ES-I3 (cell line): ENCODE measurements at regions not wholly inside any gene's neighbourhood (a gene's known extent, or its start where the extent isn't known, plus 50 kb on each side); places are given as distances from the start of the nearest gene placed in this dataset.

Experiments used
- H3K36me3 ChIP-seq: 2 replicates; pipeline ENCODE4 v1.6.1; 2013; ENCODE audit warnings: mild to moderate bottlenecking, low read length, control low read depth, moderate library complexity; ENCODE audit not compliant: insufficient read depth
- H3K4me1 ChIP-seq: 2 replicates; pipeline ENCODE4 v1.6.1; 2013; ENCODE audit warnings: mild to moderate bottlenecking, control low read depth, low read length; ENCODE audit not compliant: insufficient read depth
- H3K9ac ChIP-seq: 2 replicates; pipeline ENCODE4 v1.6.1; 2013; ENCODE audit warnings: low read depth, mild to moderate bottlenecking, low read length, moderate library complexity
- H3K9me3 ChIP-seq: 2 replicates; pipeline ENCODE4 v1.6.1; 2013; ENCODE audit warnings: mild to moderate bottlenecking, low read length, moderate library complexity; ENCODE audit not compliant: control insufficient read depth, insufficient read depth

DNA sequence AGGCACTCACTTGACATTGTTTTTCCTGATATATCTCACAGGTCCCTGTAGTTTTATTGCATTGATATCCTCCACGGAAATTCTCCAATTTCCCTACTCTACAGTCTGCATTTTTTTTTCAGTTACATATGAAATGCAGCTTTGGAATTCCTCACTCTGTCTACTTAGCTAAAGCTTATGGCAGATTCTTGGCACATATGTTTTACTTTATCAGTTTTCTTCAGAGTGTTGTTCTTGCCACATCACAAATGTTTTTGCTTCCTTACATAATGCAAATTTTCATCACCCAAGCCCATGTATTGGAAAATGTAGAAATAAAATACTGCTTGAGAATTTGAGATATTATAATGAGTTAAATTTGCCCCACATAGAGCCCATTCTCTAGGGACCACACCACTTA, 1895.1 kb downstream of the MRPL39 start:
- Histone ChIP-seq H3K9ac (no peak overlapping the region), H3K36me3 (no peaks in the 10 kb centered on the region), H3K4me1 (no peaks in the 10 kb centered on the region), H3K9me3 (peaks cover 4% of the 10 kb centered on the region; the same call in 1 of the 2 replicates)

DNA sequence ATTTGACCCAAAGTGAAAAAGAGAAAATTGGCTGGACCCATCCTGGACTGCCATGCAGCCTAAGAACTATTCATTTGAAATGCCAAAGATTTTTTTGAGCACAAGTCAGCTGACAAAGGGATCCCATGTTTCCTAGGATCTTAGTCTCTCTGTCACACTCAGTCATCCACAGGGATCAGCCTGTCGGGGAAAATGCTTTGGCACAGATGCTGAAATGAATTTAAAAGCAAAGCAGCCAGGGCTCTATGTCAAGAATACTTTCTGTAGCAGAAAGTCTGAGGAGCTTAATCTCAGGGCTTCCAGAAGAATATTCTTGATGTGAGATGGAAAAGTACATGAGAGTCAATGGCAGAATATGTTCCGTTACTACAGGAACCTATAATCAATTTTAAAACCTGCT, 1900.8 kb downstream of the MRPL39 start:
- Histone ChIP-seq H3K4me1 (no peaks in the 10 kb centered on the region), H3K36me3 (no peaks in the 10 kb centered on the region), H3K9me3 (no peaks in the 10 kb centered on the region), H3K9ac (no peak overlapping the region)

DNA sequence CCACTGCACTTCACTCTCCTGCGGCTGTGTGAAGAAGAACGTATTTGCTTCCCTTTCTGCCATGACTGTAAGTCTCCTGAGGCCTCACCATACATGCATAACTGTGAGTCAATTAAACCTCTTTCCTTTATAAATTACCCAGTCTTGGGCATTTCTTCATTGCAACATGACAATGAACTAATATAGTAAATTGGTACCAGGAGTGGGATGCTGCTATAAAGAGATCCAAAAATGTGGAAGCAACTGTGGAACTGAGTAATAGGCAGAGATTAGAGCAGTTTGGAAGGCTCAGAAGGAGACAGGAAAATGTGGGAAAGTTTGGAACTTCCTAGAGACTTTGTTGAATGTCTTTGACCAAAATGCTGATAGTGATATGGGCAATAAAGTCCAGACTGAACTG, 1907.9 kb downstream of the MRPL39 start:
- Histone ChIP-seq H3K36me3 (no peaks in the 10 kb centered on the region), H3K9ac (no peak overlapping the region), H3K4me1 (no peaks in the 10 kb centered on the region), H3K9me3 (peaks cover 15% of the 10 kb centered on the region)

DNA sequence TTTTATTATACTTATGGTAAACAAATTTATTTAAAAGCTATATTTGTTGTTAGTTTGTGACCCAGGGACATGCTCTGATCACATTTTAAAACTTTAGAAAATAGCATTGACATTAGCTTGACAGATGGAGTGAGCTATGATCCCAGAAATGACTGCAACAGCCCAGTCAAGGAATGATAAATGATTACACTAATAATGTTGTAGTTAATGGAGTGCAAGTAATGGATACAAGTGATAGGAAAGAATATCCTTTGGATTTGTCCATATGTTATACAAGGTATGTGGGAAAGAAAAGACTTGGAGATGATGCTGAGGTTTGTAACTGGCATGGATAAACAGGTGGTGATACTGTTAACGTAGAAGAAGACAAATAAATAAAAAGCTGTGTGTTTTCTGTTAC, 1908.7 kb downstream of the MRPL39 start:
- no peaks in the 10 kb centered on the region for H3K4me1 ChIP-seq
- no peaks in the 10 kb centered on the region for H3K36me3 ChIP-seq
- no peak overlapping the region for H3K9ac ChIP-seq
- H3K9me3 ChIP-seq, result peaks cover 15% of the 10 kb centered on the region

DNA sequence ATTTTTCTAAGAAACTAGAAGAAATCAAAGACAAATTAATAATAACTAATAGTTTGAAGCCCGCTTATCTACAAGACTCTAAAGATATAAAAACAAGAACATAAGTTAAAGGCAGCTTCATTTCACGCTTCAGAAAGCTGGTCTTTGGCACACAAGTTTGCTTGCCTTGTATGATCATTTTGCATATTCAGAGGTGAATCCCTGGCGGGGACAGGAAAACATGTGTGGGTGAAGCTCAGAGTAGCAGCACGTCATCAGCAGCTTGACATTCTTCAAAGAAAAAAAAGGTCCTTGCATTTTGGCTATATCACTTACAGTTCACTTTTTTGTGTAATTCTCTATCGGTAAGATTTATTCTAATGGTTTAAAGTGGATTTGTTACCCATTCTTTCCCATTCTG, 1911.8 kb downstream of the MRPL39 start:
- Histone ChIP-seq H3K36me3 (no peaks in the 10 kb centered on the region), H3K4me1 (no peaks in the 10 kb centered on the region), H3K9me3 (peaks cover 15% of the 10 kb centered on the region), H3K9ac (no peak overlapping the region)

DNA sequence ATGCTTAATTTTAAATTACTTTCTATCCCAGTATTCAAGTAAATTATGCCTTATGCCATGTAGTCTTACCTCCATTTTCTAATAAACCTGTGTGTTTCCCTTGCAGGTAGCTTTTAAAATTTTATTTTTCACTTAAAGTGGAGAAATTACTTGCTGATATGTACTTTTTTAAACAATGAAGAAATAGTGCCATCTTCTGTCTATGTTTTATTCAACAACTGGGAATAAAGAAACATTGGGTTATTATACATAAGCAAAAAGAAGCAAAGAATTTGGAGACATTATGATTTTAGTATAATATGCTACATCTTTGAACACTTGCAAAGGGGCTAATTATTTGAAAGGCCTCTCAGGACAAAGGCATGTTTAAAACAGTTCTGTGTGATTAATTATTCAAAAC, 1912.9 kb downstream of the MRPL39 start:
- H3K9ac ChIP-seq, result no peak overlapping the region
- no peaks in the 10 kb centered on the region for H3K4me1 ChIP-seq
- H3K36me3 ChIP-seq, result no peaks in the 10 kb centered on the region
- 0 out of 2 replicates have a peak, but pooled peaks cover 4% of the 10 kb centered on the region for H3K9me3 ChIP-seq

DNA sequence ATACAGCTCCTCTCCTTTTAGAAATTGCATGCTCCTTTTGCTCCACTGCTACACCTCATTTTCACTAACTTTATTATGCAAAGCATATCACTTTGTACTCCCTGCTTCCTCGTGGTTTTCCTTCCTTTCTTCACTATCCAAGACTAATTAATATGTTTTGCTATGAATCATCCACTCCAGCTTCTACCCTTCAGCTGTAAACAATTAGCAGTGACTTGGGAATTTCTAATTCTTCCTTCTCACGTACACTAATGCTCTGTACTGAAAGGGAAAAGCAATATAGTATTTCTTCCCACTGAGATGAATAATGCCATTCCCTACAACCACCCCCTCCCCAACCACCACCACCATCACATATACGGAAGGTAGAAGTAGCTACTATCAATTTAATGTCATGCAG, 1917.0 kb downstream of the MRPL39 start:
- Histone ChIP-seq H3K4me1 (peaks cover 6% of the 10 kb centered on the region; the same call in 1 of the 2 replicates), H3K9ac (no peak overlapping the region), H3K9me3 (no peaks in the 10 kb centered on the region), H3K36me3 (no peaks in the 10 kb centered on the region)

DNA sequence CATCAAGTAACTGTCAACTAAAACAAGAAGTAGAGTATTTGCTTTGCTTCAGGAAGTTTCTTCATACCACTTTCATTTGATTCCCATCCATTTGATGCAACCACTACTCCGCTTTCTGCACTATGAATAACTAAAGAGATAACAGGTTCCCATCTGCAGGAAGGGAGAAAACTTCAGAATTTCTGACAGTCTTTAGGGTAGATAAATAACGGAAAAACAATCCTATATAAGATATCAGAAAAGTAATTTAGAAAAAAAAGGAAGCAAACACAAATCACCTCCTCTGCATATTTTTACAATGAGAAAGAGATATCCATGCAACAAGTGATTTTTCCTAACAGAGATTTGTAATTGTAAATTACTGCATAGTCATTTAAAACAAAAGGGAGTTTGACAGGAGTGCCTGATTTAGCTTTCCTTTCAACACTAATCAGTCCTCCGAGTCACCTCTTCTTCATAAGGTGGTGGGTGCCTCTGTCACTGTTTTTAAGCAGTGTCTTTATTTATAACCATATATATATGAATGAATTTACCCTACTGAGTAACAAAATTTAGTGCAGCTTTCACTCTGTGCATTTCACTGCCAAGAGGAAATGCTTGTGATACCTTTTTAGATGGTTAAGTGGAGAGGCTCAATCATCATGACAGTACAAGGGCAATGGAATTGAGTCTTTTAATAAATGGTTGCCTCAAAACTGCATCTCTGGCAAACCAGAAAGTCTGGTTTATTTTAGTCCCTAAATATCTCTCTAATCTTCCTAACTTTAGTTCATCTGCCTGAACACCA, 1920.4 kb downstream of the MRPL39 start:
- Histone ChIP-seq H3K4me1 (peaks cover 6% of the 10 kb centered on the region; the same call in 1 of the 2 replicates), H3K36me3 (no peaks in the 10 kb centered on the region), H3K9me3 (no peaks in the 10 kb centered on the region), H3K9ac (no peak overlapping the region)

DNA sequence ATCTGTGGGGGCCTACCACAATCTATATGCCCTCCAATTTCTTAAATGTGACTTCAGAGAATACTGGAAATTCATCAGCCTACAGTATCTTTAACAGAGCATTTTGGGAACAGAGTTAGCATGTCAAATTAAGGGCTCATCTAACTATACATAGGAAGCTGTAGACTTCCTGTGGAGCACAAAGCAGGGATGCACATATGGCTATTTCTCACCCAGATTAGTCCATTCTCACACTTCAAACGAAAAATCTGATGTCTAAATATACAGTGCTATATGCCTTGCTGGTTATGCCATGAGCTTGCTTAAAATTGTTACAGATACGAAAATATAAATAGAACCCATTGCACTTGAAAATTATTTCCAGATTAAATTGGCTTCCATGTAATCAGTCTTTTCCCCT, 1922.8 kb downstream of the MRPL39 start:
- no peaks in the 10 kb centered on the region for H3K9me3 ChIP-seq
- no peak overlapping the region for H3K9ac ChIP-seq
- peaks cover 6% of the 10 kb centered on the region; the same call in 1 of the 2 replicates for H3K4me1 ChIP-seq
- H3K36me3 ChIP-seq, result no peaks in the 10 kb centered on the region

DNA sequence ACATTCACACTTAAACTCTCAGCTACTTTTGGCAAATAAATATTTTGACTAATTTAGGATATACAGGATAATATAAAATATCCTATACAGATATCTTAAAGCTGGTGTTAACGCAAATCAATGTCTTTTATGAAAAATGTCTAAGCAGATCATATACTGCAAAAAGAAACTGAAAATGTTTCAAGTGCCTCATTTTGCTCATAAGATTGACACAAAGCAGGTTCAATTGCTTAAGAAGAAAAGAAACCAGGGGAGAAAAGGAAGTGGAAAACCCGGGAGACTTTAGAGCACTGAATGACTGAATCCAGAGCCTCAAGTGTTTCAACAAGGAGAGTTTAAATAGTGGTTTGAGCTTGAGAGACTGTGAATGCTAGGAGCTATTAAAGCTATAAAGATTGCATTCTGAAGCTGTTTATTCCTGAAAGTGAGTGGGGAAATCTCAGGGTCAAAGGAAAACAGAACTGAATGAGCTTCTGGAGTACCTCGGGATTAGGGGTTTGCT, 1943.0 kb downstream of the MRPL39 start:
- H3K9me3 ChIP-seq, result no peaks in the 10 kb centered on the region
- no peak overlapping the region for H3K9ac ChIP-seq
- H3K4me1 ChIP-seq, result no peaks in the 10 kb centered on the region
- no peaks in the 10 kb centered on the region for H3K36me3 ChIP-seq

DNA sequence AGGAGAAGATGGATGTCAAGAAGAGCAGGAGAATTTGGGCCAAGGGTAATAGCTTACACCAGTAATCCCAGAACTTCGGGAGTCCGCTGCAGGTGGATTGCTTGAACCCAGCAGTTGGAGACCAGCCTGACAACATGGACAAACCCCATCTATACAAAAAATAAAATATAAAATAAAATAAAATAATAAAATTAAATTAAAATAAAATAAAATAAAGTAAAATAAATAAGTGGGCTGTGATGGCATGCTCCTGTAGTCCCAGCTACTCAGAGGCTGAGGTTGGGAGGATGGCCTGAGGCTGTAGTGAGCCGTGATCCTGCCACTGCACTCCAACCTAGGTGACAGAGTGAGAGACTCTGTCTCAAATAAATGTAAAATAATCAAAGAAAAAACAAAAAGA, 1946.7 kb downstream of the MRPL39 start:
- no peaks in the 10 kb centered on the region for H3K36me3 ChIP-seq
- H3K9ac ChIP-seq, result no peak overlapping the region
- no peaks in the 10 kb centered on the region for H3K4me1 ChIP-seq
- no peaks in the 10 kb centered on the region for H3K9me3 ChIP-seq

DNA sequence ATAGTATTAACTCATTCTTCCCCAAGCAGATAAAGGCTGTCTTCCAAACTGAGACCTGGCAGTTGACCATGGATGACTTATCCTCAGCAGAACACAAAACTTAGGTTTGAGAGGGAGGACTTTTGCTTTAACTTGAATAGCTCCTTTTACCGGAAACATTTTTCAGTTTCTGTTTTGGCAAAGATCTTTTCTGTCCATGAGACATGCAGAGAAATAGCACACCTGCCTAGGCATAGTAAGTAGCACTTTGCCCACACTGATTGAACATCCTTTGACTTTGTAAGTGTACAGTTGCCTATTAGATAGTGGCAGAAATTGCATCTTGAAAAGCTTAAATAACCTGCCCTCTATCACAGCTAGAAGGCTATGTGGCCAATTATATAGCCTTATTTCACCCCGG, 1962.5 kb downstream of the MRPL39 start:
- no peaks in the 10 kb centered on the region for H3K36me3 ChIP-seq
- H3K9me3 ChIP-seq, result no peaks in the 10 kb centered on the region
- H3K9ac ChIP-seq, result no peak overlapping the region
- no peaks in the 10 kb centered on the region for H3K4me1 ChIP-seq

DNA sequence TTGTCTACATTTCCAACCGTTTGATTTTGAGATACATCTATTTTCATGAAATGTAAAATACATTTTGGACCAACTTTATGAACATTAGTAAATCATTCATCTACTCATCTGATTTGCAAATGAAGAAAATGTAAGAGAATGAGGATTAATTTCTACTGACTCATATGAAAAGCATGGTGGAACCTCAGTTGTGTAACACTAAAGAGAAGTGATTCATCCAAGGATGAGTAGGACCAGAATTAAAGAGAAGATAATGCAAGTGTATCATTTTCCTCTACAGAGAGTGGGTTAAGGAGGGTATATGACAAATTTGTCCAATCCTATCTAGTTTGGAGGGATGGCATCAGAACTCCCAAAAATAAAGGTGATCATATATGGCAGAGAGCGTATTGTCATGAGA, 1967.6 kb downstream of the MRPL39 start:
- no peaks in the 10 kb centered on the region for H3K9me3 ChIP-seq
- no peaks in the 10 kb centered on the region for H3K4me1 ChIP-seq
- no peak overlapping the region for H3K9ac ChIP-seq
- H3K36me3 ChIP-seq, result no peaks in the 10 kb centered on the region

DNA sequence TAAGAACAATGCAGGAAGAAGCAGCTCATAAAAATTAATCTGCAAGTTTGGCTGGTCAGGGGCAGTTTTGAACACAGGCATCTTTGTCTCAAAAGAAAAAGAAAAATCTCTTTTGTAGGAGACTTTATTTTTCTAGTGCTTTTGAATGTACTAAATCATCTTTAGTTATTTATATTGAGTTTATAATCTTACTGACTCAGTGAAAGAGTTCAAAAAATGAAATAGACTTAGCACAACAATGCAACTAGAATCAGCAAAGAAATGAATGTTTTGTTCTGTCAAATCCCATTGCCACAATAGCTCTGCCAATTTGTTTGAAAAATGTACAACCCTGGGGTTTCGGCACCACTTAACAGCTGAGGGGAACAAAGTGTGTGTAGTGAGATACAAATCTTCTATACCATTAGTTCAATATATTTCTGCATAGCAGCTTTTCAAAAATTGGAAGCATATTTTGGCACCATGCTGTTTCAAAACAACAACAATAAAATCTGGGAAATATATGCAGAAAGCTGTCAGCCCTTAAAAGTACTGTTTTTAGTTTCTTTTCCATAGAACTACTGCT, 1969.1 kb downstream of the MRPL39 start:
- Histone ChIP-seq H3K4me1 (no peaks in the 10 kb centered on the region), H3K36me3 (no peaks in the 10 kb centered on the region), H3K9me3 (no peaks in the 10 kb centered on the region), H3K9ac (no peak overlapping the region)

DNA sequence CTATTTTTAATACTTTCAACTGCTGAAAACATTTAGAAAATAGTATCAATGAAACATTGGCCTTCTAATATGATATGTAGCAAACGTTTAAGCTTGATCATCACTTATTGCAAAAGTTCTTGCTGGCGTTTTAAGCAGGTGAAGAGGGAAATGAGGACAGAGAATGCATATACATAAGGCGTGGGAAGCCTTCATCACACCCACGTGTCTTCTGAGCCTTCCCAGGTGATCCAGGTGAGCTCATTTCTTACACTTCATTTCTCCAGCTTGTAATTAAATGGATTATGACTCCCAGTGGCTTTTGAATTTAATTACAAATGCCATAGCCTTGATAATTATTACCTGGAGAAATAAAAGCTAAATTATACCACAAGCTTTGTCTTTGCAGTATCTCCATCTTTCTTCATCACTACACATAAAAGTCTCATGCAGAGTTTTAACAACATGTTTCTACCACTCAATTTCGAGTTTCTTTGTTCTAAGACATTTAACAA, 1973.8 kb downstream of the MRPL39 start:
- Histone ChIP-seq H3K9ac (no peak overlapping the region), H3K9me3 (no peaks in the 10 kb centered on the region), H3K36me3 (no peaks in the 10 kb centered on the region), H3K4me1 (no peaks in the 10 kb centered on the region)
